ENCODE measurements at regions not wholly inside any gene's neighbourhood (a gene's known extent, or its start where the extent isn't known, plus 50 kb on each side); places are given as distances from the start of the nearest gene placed in this dataset.

DNA sequence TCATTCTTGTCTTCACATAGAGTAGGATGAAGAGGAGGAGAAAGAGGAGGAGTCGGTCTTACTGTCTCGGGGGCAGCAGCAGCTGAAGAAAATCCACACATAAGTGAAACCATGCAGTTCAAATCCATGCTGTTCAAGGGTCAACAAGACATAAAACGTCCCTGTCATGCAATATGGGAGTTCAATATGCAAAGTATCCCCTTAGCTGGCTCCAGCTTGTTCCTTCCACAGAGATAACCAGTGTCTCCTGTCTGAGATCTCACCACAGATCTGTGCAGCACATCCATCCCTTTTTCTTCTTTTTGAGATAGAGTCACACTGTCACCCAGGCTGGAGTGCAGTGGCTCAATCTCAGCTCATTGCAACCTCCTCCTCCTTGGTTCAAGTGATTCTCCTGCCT is 357.5 kb downstream of the GALC start:
- no peak overlapping the region for H2AFZ ChIP-seq
- intact Hi-C loops (cut with micrococcal nuclease; ENCODE audit: unreplicated experiment): no loop called here
- no TSS peak for BruUV-seq (replicated peaks)
- no peak overlapping the region for H3K4me2 ChIP-seq
- no peak for TF ChIP-seq EZH2 (IDR thresholded peaks at IDR 0.05; ENCODE audit: low read depth)
- TF ChIP-seq, protein P1, sequence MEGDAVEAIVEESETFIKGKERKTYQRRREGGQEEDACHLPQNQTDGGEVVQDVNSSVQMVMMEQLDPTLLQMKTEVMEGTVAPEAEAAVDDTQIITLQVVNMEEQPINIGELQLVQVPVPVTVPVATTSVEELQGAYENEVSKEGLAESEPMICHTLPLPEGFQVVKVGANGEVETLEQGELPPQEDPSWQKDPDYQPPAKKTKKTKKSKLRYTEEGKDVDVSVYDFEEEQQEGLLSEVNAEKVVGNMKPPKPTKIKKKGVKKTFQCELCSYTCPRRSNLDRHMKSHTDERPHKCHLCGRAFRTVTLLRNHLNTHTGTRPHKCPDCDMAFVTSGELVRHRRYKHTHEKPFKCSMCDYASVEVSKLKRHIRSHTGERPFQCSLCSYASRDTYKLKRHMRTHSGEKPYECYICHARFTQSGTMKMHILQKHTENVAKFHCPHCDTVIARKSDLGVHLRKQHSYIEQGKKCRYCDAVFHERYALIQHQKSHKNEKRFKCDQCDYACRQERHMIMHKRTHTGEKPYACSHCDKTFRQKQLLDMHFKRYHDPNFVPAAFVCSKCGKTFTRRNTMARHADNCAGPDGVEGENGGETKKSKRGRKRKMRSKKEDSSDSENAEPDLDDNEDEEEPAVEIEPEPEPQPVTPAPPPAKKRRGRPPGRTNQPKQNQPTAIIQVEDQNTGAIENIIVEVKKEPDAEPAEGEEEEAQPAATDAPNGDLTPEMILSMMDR (conservative IDR thresholded peaks at IDR 0.05): no peak
- H3K9me3 ChIP-seq (ENCODE audit: insufficient read depth, low read depth): no peaks in the 10 kb centered on the region
- no peaks in the 10 kb centered on the region for H4K20me1 ChIP-seq (ENCODE audit: insufficient read depth)
- POLR2A ChIA-PET (ENCODE audit: unreplicated experiment): no interaction called here
- no peak overlapping the region for H3K4me3 ChIP-seq
- no peaks in the 10 kb centered on the region for H3K36me3 ChIP-seq (ENCODE audit: low read depth)
- H3K79me2 ChIP-seq (ENCODE audit: low read depth): no peaks in the 10 kb centered on the region
- H3K9me2 ChIP-seq (ENCODE audit: insufficient read depth): no peaks in the 10 kb centered on the region
- H3F3A ChIP-seq (ENCODE audit: insufficient read depth, low read depth): no peaks in the 10 kb centered on the region
- H3K27ac ChIP-seq: no peak overlapping the region
- no peak for DNase-seq
- no peaks in the 10 kb centered on the region for H3K27me3 ChIP-seq (ENCODE audit: insufficient read depth, low read depth)
- CTCF ChIA-PET: no interaction called here
- H3K4me1 ChIP-seq (replicated peaks; ENCODE audit: insufficient read depth): no peaks in the 10 kb centered on the region

DNA sequence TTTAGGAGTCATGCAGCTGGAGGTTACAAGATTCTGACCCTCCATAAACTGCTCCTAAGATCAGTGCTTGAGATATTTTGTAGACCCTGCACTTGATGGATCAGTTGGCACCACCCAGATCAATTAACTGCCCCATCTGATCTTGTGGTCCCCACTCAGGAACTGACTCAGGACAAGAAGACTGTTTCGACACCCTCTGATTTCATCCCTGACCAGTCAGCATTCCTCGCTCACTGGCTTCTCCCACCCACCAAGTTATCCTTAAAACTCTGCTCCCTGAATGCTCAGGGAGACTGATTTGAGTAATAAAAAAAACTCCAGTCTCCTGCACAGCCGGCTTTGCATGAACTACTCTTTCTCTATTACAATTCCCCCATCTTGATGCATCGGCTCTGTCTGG is 360.2 kb downstream of the GALC start:
- ChIA-PET POLR2A (ENCODE audit: unreplicated experiment) (no interaction called here), CTCF (no interaction called here)
- H3K79me2 ChIP-seq (ENCODE audit: low read depth): no peaks in the 10 kb centered on the region
- no peaks in the 10 kb centered on the region for H3K36me3 ChIP-seq (ENCODE audit: low read depth)
- no peak for DNase-seq
- no peaks in the 10 kb centered on the region for H3K9me3 ChIP-seq (ENCODE audit: insufficient read depth, low read depth)
- H3K9me2 ChIP-seq (ENCODE audit: insufficient read depth): no peaks in the 10 kb centered on the region
- no TSS peak for BruUV-seq (replicated peaks)
- no peaks in the 10 kb centered on the region for H3F3A ChIP-seq (ENCODE audit: insufficient read depth, low read depth)
- no peak overlapping the region for H3K27ac ChIP-seq
- no peaks in the 10 kb centered on the region for H3K4me1 ChIP-seq (replicated peaks; ENCODE audit: insufficient read depth)
- intact Hi-C loops (cut with micrococcal nuclease; ENCODE audit: unreplicated experiment): no loop called here
- no peak overlapping the region for H2AFZ ChIP-seq
- H3K4me2 ChIP-seq: no peak overlapping the region
- no peaks in the 10 kb centered on the region for H4K20me1 ChIP-seq (ENCODE audit: insufficient read depth)
- no peaks in the 10 kb centered on the region for H3K27me3 ChIP-seq (ENCODE audit: insufficient read depth, low read depth)
- no peak overlapping the region for H3K4me3 ChIP-seq
- TF ChIP-seq EZH2 (IDR thresholded peaks at IDR 0.05; ENCODE audit: low read depth): no peak
- TF ChIP-seq, protein P1 (conservative IDR thresholded peaks at IDR 0.05): no peak

DNA sequence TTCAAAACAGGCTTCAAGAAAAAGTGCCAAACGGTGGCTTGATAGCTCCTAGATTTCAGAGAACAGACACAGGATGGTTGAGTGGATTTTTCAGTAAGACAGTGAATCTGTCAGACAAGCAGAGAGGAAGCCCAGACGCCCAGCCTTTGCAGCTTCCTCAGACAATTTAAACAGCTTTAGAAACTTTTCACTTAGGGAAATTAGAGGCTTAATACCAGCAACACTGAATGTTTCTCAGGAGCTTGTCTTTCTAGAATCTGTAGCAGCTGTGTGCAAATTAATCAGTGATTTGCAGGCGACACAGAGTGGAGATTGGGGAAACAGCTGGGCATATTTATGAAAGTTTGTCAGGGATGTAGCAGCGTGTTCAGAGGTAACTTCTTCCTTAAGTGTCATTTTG is 362.1 kb downstream of the GALC start:
- POLR2A ChIA-PET (ENCODE audit: unreplicated experiment): no interaction called here

More for the DNA sequence above, 362.1 kb downstream of the GALC start:
- no peak for DNase-seq
- no peaks in the 10 kb centered on the region for H4K20me1 ChIP-seq (ENCODE audit: insufficient read depth)
- no peaks in the 10 kb centered on the region for H3K36me3 ChIP-seq (ENCODE audit: low read depth)
- no peaks in the 10 kb centered on the region for H3K4me1 ChIP-seq (replicated peaks; ENCODE audit: insufficient read depth)
- H3K9me2 ChIP-seq (ENCODE audit: insufficient read depth): no peaks in the 10 kb centered on the region
- BruUV-seq (replicated peaks): no TSS peak
- TF ChIP-seq, protein P1 (conservative IDR thresholded peaks at IDR 0.05): no peak
- TF ChIP-seq EZH2 (IDR thresholded peaks at IDR 0.05; ENCODE audit: low read depth): no peak
- H3K27me3 ChIP-seq (ENCODE audit: insufficient read depth, low read depth): no peaks in the 10 kb centered on the region
- CTCF ChIA-PET: no interaction called here
- H3K27ac ChIP-seq: no peak overlapping the region
- H3K79me2 ChIP-seq (ENCODE audit: low read depth): no peaks in the 10 kb centered on the region
- H2AFZ ChIP-seq: no peak overlapping the region
- intact Hi-C loops (cut with micrococcal nuclease; ENCODE audit: unreplicated experiment): no loop called here
- no peaks in the 10 kb centered on the region for H3K9me3 ChIP-seq (ENCODE audit: insufficient read depth, low read depth)
- no peak overlapping the region for H3K4me3 ChIP-seq
- no peak overlapping the region for H3K4me2 ChIP-seq
- no peaks in the 10 kb centered on the region for H3F3A ChIP-seq (ENCODE audit: insufficient read depth, low read depth)

Measured in PC-9 (cell line).